Lower leg skin (tissue), 3 donors: ENCODE measurements at regions not wholly inside any gene's neighbourhood (a gene's known extent, or its start where the extent isn't known, plus 50 kb on each side); places are given as distances from the start of the nearest gene placed in this dataset.

Experiments
- CTCF ChIP-seq, 3 donors: fragments of 450-650 bp; IDR thresholded peaks; one replicate each; pipeline ENCODE4 v1.5.1; 2016; ENCODE audit warnings: antibody characterized with exemption in 3 of 3, mild to moderate bottlenecking in 3 of 3, moderate library complexity in 2 of 3
- POLR2A ChIP-seq, 2 donors: fragments of 450-650 bp; IDR thresholded peaks; one replicate each; pipeline ENCODE4 v1.6.1; 2016 to 2017; ENCODE audit warnings: antibody characterized with exemption in 2 of 2, mild to moderate bottlenecking in 1 of 2, moderate library complexity in 1 of 2

- TF ChIP-seq CTCF (IDR thresholded peaks at IDR 0.05): no peak
- TF ChIP-seq POLR2A (IDR thresholded peaks at IDR 0.05): no peak
Measured at GRCh38 chr4:26267087-26267486, 53.7 kb upstream of the RBPJ start.
